ENCODE measurements at regions not wholly inside any gene's neighbourhood (a gene's known extent, or its start where the extent isn't known, plus 50 kb on each side); places are given as distances from the start of the nearest gene placed in this dataset.

GRCh38 chr6:133683606-133684005 is 205.3 kb upstream of the TCF21 start:
- DNase-seq (ENCODE audit: low read depth, low spot score), result no peak
- H3K27ac ChIP-seq, result no peak overlapping the region

GRCh38 chr6:133688705-133689492 is 200.0 kb upstream of the TCF21 start:
- H3K27ac ChIP-seq, result no peak overlapping the region
- DNase-seq (ENCODE audit: low read depth, low spot score), result no peak

- DNase-seq (ENCODE audit: low read depth, low spot score), result no peak
- H3K27ac ChIP-seq, result no peak overlapping the region
These were observed 199.1 kb upstream of the TCF21 start for GRCh38 chr6:133689863-133690262.

- H3K27ac ChIP-seq, result no peak overlapping the region
- no peak for DNase-seq (ENCODE audit: low read depth, low spot score)
These were observed 195.3 kb upstream of the TCF21 start for GRCh38 chr6:133693565-133693964.

- no peak for DNase-seq (ENCODE audit: low read depth, low spot score)
- no peak overlapping the region for H3K27ac ChIP-seq
These were observed 191.7 kb upstream of the TCF21 start for GRCh38 chr6:133697185-133697584.

GRCh38 chr6:133697666-133698065 is 191.2 kb upstream of the TCF21 start:
- no peak for DNase-seq (ENCODE audit: low read depth, low spot score)
- H3K27ac ChIP-seq, result no peak overlapping the region

GRCh38 chr6:133698272-133698671 is 190.6 kb upstream of the TCF21 start:
- H3K27ac ChIP-seq, result no peak overlapping the region
- no peak for DNase-seq (ENCODE audit: low read depth, low spot score)

- H3K27ac ChIP-seq, result no peak overlapping the region
- no peak for DNase-seq (ENCODE audit: low read depth, low spot score)
These were observed 189.1 kb upstream of the TCF21 start for GRCh38 chr6:133699741-133700385.

GRCh38 chr6:133701633-133702331 is 187.1 kb upstream of the TCF21 start:
- DNase-seq (ENCODE audit: low read depth, low spot score), result no peak
- H3K27ac ChIP-seq, result no peak overlapping the region

GRCh38 chr6:133704371-133704770 is 184.5 kb upstream of the TCF21 start:
- no peak for DNase-seq (ENCODE audit: low read depth, low spot score)
- H3K27ac ChIP-seq, result peak overlapping the region; percentile 73

- peak overlapping the region; percentile 73 for H3K27ac ChIP-seq
- DNase-seq (ENCODE audit: low read depth, low spot score), result no peak
These were observed 183.8 kb upstream of the TCF21 start for GRCh38 chr6:133705066-133705465.

- H3K27ac ChIP-seq, result peak overlapping the region; percentile 73
- no peak for DNase-seq (ENCODE audit: low read depth, low spot score)
These were observed 183.2 kb upstream of the TCF21 start for GRCh38 chr6:133705731-133706130.

GRCh38 chr6:133707456-133707855 is 181.5 kb upstream of the TCF21 start:
- no peak for DNase-seq (ENCODE audit: low read depth, low spot score)
- no peak overlapping the region for H3K27ac ChIP-seq

- H3K27ac ChIP-seq, result no peak overlapping the region
- DNase-seq (ENCODE audit: low read depth, low spot score), result no peak
These were observed 178.1 kb upstream of the TCF21 start for GRCh38 chr6:133710826-133711225.

- no peak for DNase-seq (ENCODE audit: low read depth, low spot score)
- no peak overlapping the region for H3K27ac ChIP-seq
These were observed 173.6 kb upstream of the TCF21 start for GRCh38 chr6:133715270-133715669.

GRCh38 chr6:133724726-133725125 is 164.2 kb upstream of the TCF21 start:
- no peak for DNase-seq (ENCODE audit: low read depth, low spot score)
- no peak overlapping the region for H3K27ac ChIP-seq

GRCh38 chr6:133726188-133726587 is 162.7 kb upstream of the TCF21 start:
- no peak for DNase-seq (ENCODE audit: low read depth, low spot score)
- H3K27ac ChIP-seq, result no peak overlapping the region

GRCh38 chr6:133730881-133731280 is 158.0 kb upstream of the TCF21 start:
- no peak for DNase-seq (ENCODE audit: low read depth, low spot score)

GRCh38 chr6:133740218-133740617 is 148.7 kb upstream of the TCF21 start:
- no peak for DNase-seq (ENCODE audit: low read depth, low spot score)
- H3K27ac ChIP-seq, result no peak overlapping the region

More at GRCh38 chr6:133730881-133731280, 158.0 kb upstream of the TCF21 start:
- no peak overlapping the region for H3K27ac ChIP-seq

- no peak for DNase-seq (ENCODE audit: low read depth, low spot score)
- H3K27ac ChIP-seq, result no peak overlapping the region
These were observed 148.1 kb upstream of the TCF21 start for GRCh38 chr6:133740816-133741215.

- no peak overlapping the region for H3K27ac ChIP-seq
- DNase-seq (ENCODE audit: low read depth, low spot score), result no peak
These were observed 147.5 kb upstream of the TCF21 start for GRCh38 chr6:133741375-133741861.

Data from epithelial cell of prostate (primary cell).